LNCaP clone FGC (cell line): ENCODE measurements at regions not wholly inside any gene's neighbourhood (a gene's known extent, or its start where the extent isn't known, plus 50 kb on each side); places are given as distances from the start of the nearest gene placed in this dataset.

Experiments used
- DNase-seq: peaks from one replicate; pipeline ENCODE4 v3.0.0-alpha.2; 2011; ENCODE audit warnings: low read depth
- H3K4me3 ChIP-seq: 2 replicates; pipeline ENCODE4 v1.5.1; 2011; ENCODE audit warnings: mild to moderate bottlenecking, low read depth, low read length, control low read depth
- TF ChIP-seq, protein P1 (sequence below): IDR thresholded peaks from 2 replicates; pipeline ENCODE4 v1.5.1; 2012; ENCODE audit warnings: mild to moderate bottlenecking; ENCODE audit not compliant: control insufficient read depth, insufficient read depth; ENCODE audit errors: extremely low read depth

DNA sequence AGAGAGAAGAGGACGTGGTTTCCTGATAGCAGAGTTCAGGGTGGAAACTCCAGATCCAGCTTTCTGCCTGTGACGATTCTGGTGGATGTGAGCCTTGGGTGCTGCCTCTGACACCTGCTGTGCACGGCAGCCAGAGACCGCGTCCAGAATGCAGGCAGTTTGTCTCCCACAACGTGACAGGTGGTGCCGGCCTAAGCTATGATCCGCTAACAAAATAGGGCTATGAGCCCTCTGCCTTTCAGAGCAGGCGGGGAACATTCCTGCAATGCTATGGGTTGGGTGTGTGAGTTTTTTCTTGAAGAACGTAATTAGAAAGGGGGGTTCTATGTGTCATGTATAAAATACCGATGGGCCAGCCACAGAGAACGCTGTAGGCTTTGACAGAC, 297.3 kb upstream of the PRKCQ start:
- no peak for DNase-seq
- no peak overlapping the region for H3K4me3 ChIP-seq
- TF ChIP-seq, protein P1, sequence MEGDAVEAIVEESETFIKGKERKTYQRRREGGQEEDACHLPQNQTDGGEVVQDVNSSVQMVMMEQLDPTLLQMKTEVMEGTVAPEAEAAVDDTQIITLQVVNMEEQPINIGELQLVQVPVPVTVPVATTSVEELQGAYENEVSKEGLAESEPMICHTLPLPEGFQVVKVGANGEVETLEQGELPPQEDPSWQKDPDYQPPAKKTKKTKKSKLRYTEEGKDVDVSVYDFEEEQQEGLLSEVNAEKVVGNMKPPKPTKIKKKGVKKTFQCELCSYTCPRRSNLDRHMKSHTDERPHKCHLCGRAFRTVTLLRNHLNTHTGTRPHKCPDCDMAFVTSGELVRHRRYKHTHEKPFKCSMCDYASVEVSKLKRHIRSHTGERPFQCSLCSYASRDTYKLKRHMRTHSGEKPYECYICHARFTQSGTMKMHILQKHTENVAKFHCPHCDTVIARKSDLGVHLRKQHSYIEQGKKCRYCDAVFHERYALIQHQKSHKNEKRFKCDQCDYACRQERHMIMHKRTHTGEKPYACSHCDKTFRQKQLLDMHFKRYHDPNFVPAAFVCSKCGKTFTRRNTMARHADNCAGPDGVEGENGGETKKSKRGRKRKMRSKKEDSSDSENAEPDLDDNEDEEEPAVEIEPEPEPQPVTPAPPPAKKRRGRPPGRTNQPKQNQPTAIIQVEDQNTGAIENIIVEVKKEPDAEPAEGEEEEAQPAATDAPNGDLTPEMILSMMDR = no peak

DNA sequence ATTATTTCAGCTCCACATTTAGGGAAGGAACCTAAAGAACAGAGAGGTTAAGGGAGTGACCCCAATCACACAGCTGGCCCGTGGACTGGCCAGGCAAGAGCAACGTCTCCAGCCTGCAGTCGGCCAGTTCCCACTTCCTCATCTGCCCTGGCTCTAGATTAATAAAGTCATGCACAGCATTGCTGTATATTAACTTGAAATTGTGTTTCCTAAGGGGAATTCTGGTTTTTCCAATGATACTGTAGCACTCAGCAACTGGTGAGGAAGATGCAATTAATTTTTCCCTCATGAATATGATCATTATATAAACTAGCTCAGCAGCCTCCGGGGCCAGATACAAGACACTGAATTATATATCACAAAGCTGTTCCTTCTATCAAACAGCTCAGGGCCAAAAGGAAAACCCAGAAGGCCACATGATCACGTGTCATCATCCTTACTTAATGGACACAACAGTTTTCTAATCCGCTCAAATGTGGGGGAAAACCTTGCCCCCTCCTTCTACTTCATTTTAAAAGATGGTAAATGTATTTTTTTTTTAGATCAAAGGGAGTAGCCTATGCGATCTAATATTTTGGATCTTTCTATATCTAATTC, 295.3 kb upstream of the PRKCQ start:
- no peak overlapping the region for H3K4me3 ChIP-seq
- DNase-seq = no peak
- TF ChIP-seq, protein P1 = no peak

DNA sequence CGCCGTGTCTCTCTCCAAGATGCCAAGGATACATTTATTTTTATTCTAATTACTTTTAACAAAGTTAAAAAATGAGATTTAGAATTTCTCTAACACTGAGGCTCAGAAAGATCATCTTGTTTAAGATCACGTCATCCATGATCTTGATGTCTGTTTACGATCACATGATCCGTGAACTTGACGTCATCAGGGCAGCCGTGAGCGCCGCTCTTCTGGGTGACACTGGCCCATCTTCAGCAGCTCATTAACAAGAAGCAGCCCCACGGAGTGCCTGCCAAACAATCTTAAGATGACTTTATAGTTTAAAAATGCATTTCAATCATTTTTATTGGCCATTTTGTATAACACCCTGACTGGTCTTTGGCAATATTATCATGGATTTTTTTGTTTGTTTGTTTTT, 291.1 kb upstream of the PRKCQ start:
- no peak for DNase-seq
- TF ChIP-seq, protein P1 = no peak
- no peak overlapping the region for H3K4me3 ChIP-seq

DNA sequence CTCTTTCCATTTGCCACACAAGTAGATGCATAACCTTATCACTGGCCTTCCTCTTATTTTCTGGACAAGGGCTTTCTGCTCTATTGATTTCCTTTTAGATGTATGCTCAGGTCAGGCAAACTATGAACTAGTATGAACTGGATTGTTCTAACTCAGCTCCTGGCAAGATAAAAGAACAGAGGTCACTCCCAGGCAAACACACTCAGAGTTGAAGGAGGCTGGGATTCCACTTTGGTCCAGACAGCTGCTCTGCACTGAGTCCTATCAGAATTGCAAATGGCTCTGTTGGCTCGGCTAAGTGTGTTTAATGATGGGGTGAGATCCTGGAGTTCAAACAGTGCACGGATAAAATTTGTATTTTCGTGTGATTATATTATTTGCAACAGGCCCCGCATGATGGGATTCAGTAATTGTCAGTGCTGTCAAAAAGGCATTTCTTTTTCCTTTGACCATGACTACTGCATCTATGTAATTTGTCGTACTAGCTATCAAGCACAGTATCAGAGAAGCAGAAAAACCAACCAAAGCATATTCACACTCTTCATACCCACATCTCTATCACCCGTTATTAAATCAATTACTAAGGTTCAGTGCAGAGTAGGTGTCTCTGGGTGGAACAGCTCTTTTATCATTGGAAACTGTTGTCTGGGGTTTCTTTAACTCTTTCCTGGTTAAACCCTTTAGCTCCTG, 288.1 kb upstream of the PRKCQ start:
- TF ChIP-seq, protein P1 = no peak
- DNase-seq = no peak
- no peak overlapping the region for H3K4me3 ChIP-seq

DNA sequence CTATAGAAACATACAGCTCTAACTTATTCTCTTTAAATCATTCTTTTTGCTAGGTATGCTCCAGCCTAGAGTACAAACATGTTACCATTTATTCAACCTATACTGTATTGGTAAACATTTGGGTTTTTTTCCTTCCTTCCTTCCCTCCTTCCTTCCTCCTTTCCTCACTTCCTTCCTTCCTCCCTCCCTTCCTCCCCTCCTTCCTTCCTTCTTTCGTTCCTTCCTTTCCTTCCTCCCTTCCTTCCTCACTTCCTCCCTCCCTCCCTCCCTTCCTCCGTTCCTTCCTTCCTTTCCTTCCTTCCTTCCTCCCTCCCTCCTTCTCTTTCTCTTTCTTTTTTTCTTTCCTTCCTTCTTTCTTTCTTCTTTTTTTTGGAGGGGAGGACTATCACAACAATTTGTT, 286.7 kb upstream of the PRKCQ start:
- H3K4me3 ChIP-seq = no peak overlapping the region
- TF ChIP-seq, protein P1 = no peak
- DNase-seq = no peak

DNA sequence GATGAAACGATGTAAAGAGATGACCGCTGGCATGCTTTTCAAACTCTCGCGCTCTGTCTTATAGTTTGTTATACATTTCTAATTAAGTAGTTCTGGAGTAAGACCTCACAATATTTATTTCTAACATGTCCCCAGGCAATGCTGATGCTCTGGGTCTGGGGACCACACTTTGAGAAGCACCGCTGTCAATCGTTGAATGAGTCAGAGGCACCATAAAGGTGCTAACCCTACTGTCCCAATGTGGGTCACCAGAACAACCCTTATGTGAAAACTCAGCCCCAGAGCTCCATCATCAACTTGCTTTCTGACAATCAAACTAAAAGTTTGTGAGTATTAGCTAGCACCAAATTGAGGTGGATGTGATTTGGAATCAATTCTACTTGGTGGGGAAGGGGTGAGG, 284.1 kb upstream of the PRKCQ start:
- TF ChIP-seq, protein P1 = no peak
- DNase-seq = no peak
- no peak overlapping the region for H3K4me3 ChIP-seq

DNA sequence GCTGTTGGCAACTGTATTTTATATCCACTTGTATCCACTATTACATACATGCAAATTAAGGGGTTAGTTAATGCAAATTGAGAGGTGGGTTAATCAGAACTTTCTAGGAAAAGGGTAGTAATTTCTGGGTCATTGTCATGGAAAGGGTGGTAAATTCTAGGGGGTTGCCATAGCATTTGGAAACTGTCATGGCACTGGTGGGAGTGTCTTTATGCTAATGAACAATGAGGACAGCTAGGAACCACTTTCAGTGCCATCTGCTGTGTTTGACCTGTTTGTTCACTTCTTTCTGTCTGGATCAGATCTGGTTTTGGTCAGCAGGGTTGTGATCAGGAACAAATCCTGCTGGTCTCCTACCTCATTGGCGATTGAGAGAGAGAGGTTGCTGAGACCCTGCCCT, 283.3 kb upstream of the PRKCQ start:
- TF ChIP-seq, protein P1 = no peak
- H3K4me3 ChIP-seq = no peak overlapping the region
- DNase-seq = no peak
